GM12878 (cell line): ENCODE measurements at regions not wholly inside any gene's neighbourhood (a gene's known extent, or its start where the extent isn't known, plus 50 kb on each side); places are given as distances from the start of the nearest gene placed in this dataset.

Source experiments
- BHLHE40 ChIP-seq, 2 experiments: fragments of 450-650 bp in 1 of 2; IDR thresholded peaks; 2 replicates each; pipeline ENCODE4 v1.6.1; 2011 to 2017; ENCODE audit warnings: low read depth in 2 of 2, borderline replicate concordance in 1 of 2, improper control_type of control experiment in 1 of 2, low read length in 1 of 2, mild to moderate bottlenecking in 1 of 2
- CTCF ChIP-seq, 3 experiments: IDR thresholded peaks in 2 of 3; conservative IDR thresholded peaks in 1 of 3; 2 replicates each; pipeline ENCODE4 v1.5.1; 2011; ENCODE audit warnings: low read depth in 3 of 3, low read length in 3 of 3, mild to moderate bottlenecking in 3 of 3, control low read depth in 2 of 3, moderate library complexity in 2 of 3, inconsistent platforms in 1 of 3, mixed read lengths in 1 of 3; ENCODE audit not compliant: control insufficient read depth in 2 of 3, insufficient read depth in 1 of 3; ENCODE audit errors: extremely low read depth in 1 of 3
- FOS ChIP-seq: IDR thresholded peaks from 3 replicates; pipeline ENCODE4 v1.6.1; 2011; ENCODE audit warnings: borderline replicate concordance; ENCODE audit not compliant: insufficient read length; ENCODE audit errors: extremely low read depth
- LARP7 ChIP-seq: fragments of 450-650 bp; IDR thresholded peaks from 2 replicates; pipeline ENCODE4 v1.6.1; 2017; ENCODE audit warnings: mild to moderate bottlenecking
- MXI1 ChIP-seq: fragments of 150-350 bp; IDR thresholded peaks from 2 replicates; pipeline ENCODE4 v1.6.1; 2011; ENCODE audit warnings: low read depth, mild to moderate bottlenecking, inconsistent platforms, low read length, improper control_type of control experiment
- NR2C2 ChIP-seq: IDR thresholded peaks from 2 replicates; pipeline ENCODE4 v1.6.1; 2011; ENCODE audit warnings: borderline replicate concordance, low read depth; ENCODE audit not compliant: control insufficient read depth, insufficient read length
- POLR2A ChIP-seq: IDR thresholded peaks from 2 replicates; pipeline ENCODE4 v1.6.1; 2011; ENCODE audit warnings: low read depth, mild to moderate bottlenecking, low read length
- SMAD1 ChIP-seq: fragments of 450-650 bp; IDR thresholded peaks from 2 replicates; pipeline ENCODE4 v1.6.1; 2018; ENCODE audit warnings: mild to moderate bottlenecking, low read depth; ENCODE audit not compliant: partially characterized antibody
- SPI1 ChIP-seq: IDR thresholded peaks from 2 replicates; pipeline ENCODE4 v1.6.1; 2011; ENCODE audit warnings: low read depth, mild to moderate bottlenecking, low read length, moderate library complexity, borderline replicate concordance; ENCODE audit not compliant: insufficient read depth
- TARDBP ChIP-seq: IDR thresholded peaks from 2 replicates; pipeline ENCODE4 v1.6.1; 2016; ENCODE audit warnings: borderline replicate concordance

DNA sequence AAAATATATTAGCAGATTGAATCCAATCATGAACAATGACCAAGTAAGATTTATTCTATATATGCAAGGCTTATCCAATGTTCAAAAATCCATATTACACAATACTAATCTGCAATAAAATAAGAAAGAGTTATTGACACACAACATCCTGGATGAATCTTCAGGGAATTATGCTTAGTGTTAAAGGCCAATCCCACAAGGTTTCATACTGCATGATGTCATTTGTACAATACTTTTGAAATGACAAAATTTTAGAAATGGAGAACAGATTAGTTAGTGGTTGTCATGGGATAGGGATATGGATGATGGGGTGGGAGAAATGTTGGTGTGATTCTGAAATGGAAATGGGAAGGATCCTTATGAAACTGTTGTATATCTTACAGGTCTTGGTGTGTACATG, 425.7 kb downstream of the SIPA1L2 start:
- TF ChIP-seq POLR2A (no peak), CTCF (IDR thresholded peaks at IDR 0.05 in 2 of 3, conservative IDR thresholded peaks at IDR 0.05 in 1 of 3; ENCODE audit: control insufficient read depth in 2 of 3, extremely low read depth in 1 of 3, insufficient read depth in 1 of 3, low read depth in 3 of 3, low read length in 3 of 3) (no peak), MXI1 (no peak), NR2C2 (no peak), FOS (no peak), LARP7 (no peak), SMAD1 (no peak), BHLHE40 (IDR thresholded peaks at IDR 0.05; ENCODE audit: borderline replicate concordance in 1 of 2, low read depth in 2 of 2, low read length in 1 of 2) (no peak), SPI1 (no peak), TARDBP (no peak)
